Right forelimb (tissue), 1 donor: ENCODE measurements at regions not wholly inside any gene's neighbourhood (a gene's known extent, or its start where the extent isn't known, plus 50 kb on each side); places are given as distances from the start of the nearest gene placed in this dataset.

Experiments
- DNase-seq: peaks from one replicate; pipeline ENCODE4 v3.0.0-alpha.2; 2018

DNA sequence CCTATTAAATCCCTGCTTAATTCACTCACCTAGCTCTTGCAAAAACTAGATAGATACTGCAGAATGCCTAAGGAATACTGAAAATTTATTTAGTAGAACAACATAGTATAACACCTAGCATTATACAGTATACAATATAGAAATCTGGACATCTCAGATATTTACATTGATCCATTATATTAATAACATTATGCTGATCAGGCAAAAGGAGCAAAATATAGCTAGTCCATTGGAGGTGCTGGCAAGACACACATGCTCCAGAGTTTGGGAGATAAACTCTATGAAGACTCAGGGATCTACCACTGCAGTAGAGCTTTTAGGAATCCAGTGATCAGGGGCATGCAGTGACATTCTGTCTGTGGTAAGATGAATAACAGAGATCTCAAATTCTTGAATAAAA lies 357.6 kb downstream of the TBC1D4 start:
- no peak for DNase-seq

DNA sequence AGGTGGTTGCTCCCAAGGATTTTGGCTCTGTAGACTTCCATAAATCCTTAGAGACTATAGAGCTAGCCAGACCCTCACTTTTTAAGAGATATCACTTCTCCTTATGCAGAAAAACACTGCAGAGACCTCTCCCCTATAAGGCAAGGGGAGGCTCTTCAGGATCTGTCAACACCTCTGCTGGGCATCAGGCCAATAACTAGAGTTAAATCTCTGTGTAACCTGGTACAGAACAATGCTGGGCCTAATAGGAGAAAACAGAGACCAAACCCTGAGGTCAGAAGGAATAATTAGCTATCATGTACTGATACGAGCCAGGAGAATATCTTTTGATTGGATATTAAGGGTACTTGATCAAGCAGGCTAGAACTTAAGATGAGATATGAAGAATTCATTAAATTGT lies 358.5 kb downstream of the TBC1D4 start:
- DNase-seq: no peak

DNA sequence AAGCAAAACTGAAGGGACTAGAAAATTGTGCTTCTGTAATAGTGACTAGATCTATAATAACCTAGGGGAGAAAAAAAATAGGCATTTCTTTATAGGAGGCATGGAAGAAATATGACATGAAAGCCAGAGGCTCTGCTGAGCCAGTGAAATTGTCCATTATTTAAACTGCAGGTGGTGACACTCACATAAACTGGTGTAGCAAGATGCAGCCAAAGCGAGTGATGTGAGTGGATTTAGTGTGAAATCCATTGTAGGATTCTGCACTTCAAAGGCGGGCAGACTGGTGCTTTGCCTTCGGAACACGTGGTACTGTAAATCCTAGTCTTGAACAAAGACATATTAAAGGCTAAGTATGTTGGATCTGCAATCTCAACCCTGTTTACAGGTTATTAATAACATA lies 361.9 kb downstream of the TBC1D4 start:
- no peak for DNase-seq

DNA sequence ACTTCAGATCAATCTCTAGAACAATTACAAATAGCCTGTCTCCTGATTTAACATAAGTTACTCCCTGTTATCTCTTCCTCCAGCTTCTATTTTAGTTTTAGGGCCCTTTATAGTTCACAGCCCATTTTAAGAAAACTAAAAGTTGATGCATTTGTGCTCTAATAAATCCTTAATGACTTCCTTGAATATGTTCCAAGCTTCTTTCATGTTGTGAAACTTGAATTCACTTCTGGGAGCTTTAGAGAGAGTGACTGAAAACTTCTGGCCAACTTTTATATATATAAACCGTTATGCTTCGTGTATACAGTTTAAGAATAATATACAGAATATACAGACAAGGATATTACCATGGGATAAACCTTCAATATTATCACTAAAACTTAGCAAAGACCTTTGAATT lies 366.8 kb downstream of the TBC1D4 start:
- DNase-seq: no peak

DNA sequence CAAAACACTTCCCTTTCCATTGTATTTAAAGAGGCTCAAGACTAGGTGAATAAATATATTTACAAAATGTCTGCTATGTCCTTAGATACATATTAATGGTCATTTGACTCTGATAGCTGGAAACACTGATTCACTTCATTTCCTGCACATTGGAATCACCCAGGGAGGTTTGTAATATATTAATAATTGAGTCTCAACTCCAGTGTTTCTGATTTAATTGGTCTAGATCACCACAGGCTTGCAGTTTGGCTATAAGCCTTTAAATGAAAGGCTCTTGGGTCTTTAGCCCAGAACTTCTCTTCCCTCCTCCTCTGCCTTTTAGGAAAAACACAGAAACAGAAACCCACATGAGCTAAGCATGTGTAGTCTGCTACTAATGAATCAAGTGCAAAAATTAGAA lies 378.0 kb downstream of the TBC1D4 start:
- no peak for DNase-seq

DNA sequence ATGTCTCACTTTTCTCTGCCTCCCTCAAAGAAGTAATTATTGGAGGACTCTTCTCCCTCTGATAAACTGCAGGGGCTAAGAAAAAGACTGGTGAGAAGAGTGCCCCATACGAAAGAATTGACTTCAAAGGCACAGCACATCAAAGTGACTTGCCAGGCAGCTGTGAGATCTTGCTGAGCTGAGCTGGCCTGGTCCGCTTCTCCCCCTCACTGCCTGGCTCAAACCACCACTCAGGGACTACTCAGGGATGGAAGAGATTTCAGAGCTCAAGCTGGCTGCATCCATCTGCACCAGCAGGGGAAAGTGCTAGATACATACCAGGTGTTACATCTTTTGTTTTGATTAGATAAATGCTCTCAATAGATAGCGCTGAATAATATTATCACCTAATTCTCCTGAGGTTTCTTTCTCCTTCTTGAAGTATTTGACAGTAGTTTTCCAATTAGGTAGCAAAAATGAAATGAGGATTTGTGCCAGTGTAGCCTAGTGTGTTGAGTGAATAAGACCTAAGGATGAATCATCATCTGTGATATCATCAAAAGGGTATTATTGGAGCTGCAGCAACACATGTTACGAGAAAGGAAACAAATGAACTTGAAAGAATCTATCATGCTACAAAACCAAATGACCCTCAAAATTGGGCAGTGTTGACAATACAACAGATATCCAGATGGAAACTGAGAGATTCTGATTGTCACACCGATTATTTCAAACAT lies 379.8 kb downstream of the TBC1D4 start:
- DNase-seq: no peak

GRCh38 chr13:75101348-75101747 lies 380.6 kb downstream of the TBC1D4 start:
- DNase-seq: no peak

- no peak for DNase-seq
Measured at GRCh38 chr13:75092143-75092542, 389.8 kb downstream of the TBC1D4 start.

DNA sequence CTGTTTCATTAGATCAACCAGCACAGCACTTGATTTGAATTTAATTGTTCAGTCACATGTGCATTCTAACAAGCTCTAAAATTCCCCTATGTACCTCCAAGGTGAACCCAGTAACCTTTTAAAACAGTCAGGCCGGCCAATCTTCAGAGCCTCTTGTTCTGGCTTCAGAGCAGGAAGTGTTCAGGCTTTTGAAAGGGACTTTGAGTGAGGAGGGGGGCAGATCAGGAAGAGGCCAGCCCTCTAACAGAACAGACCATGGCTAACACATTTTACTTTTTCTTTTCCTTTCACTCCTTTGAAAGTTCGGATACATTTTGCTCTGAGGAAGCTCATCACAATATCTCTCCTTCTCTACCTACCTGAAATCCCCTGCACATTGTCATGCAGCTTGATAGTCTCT lies 390.3 kb downstream of the TBC1D4 start:
- DNase-seq: no peak

GRCh38 chr13:75090872-75091615 lies 390.9 kb downstream of the TBC1D4 start:
- DNase-seq: no peak

DNA sequence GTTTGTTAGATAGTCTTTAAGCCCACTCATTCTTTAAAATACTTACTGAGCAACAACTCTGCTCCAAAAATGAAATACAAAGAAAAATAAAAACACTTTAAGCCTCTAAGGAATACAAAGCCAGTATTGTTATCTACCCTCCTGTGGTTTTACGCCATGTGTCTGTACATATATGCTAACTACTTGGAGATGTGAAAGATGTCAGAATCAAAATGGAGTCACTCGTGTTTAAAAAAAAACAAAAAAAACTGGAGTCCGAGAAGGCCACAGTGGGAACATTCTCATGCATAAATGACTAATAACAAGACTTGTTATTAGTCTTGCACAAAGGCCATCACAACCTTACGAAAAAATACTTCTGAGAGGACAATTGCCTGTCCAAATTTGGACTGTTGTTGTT lies 393.1 kb downstream of the TBC1D4 start:
- DNase-seq: no peak

GRCh38 chr13:75079226-75079625 lies 402.7 kb downstream of the TBC1D4 start:
- no peak for DNase-seq

DNA sequence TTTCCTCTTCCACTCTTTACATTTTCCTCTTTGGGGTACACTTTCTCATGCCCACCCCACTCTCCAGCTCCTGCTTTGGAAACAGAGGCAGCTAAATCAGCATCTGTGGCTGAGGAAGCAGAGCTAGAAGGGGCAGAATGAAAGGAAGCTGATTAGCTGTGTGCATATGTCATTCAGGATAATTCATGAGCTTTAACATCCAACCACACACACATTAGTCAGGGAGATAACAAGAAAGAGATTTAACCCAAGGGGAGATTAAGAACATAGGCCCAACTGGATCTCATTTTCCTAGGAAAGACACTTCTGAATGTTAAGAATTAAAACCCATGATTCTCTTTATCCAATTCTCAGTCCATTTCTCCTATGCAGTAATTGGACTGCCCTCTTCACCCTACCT lies 405.5 kb downstream of the TBC1D4 start:
- no peak for DNase-seq

DNA sequence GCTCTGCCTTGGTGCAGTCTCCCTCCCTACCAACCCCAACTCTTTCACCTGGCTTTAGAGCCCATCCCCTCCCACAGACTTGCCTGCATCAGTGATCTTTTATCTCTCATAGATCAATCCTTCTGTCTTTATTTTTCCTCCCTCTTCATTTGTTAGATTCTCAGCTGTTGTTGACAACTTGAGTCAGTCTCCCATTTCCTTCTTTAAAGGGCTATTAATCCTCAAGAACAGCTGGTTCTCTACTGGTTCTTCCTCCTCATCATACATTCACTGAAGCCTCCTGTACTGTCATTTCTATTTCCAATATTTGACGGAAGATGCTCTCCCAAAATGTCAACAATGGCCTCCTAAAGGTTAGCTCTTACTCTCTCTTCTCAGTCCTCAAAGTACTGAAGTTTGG lies 408.2 kb downstream of the TBC1D4 start:
- no peak for DNase-seq

- DNase-seq: no peak
Measured at GRCh38 chr13:75072891-75073290, 409.1 kb downstream of the TBC1D4 start.

DNA sequence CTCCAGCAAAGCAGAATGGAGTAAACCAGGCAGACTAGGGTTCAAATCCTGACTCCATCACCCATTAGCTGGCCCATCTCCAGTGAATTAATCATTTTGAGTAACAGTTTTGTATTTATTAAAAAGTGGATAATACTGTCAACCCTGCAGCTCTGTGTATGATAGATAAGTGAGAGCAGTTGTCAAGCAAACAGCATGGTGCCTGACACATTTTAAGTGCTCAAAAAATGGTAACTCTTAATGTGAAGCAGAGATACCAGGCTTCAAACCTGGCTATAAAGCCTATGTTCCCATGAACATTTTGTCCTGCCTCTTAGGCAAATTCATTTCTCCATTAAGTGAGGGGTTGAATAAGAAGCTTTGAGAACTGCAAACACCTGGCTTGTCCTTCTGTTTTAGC lies 409.6 kb downstream of the TBC1D4 start:
- no peak for DNase-seq

- no peak for DNase-seq
Measured at GRCh38 chr13:75071796-75072195, 410.2 kb downstream of the TBC1D4 start.

GRCh38 chr13:75071395-75071794 lies 410.6 kb downstream of the TBC1D4 start:
- DNase-seq: no peak

GRCh38 chr13:75061909-75062308 lies 420.1 kb downstream of the TBC1D4 start:
- DNase-seq: no peak

- no peak for DNase-seq
Measured at GRCh38 chr13:75055296-75055695, 426.7 kb downstream of the TBC1D4 start.

- no peak for DNase-seq
Measured at GRCh38 chr13:75052616-75053015, 429.4 kb downstream of the TBC1D4 start.

- DNase-seq: no peak
Measured at GRCh38 chr13:75050419-75051046, 431.4 kb downstream of the TBC1D4 start.

- DNase-seq: no peak
Measured at GRCh38 chr13:75049735-75050335, 432.1 kb downstream of the TBC1D4 start.

DNA sequence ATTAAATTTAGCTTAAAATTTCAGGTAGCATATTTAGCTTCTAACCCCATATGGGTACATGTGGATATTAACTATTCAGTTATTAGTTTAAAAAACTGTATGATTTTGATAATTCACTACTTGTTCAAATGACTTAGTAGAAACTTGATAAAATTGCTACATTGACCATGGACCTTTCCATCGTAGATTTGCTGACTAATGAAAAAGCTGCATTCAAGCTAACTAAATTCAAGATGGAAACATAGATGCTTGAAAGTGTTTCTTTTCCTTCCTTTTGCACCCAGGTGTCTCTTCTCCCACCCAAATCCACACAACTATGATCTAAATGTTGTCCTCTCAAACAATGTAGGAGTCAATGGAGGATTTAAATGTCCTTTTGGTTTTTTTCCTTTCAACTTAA lies 439.2 kb downstream of the TBC1D4 start:
- no peak for DNase-seq
